H1 (cell line): ENCODE measurements at regions not wholly inside any gene's neighbourhood (a gene's known extent, or its start where the extent isn't known, plus 50 kb on each side); places are given as distances from the start of the nearest gene placed in this dataset.

ENCODE experiments used
- BACH1 ChIP-seq: IDR thresholded peaks from 2 replicates; pipeline ENCODE4 v1.6.1; 2012; ENCODE audit warnings: low read length, improper control_type of control experiment
- PHF8 ChIP-seq: fragments of 200-600 bp; sonication (generic); conservative IDR thresholded peaks from 2 replicates; pipeline ENCODE4 v1.7.1; 2012; ENCODE audit warnings: low read depth, mild to moderate bottlenecking, inconsistent platforms, low read length, moderate library complexity
- POLR2AphosphoS5 ChIP-seq: IDR thresholded peaks from 2 replicates; pipeline ENCODE4 v1.6.1; 2011; ENCODE audit warnings: low read depth, low read length

GRCh38 chr4:27184508-27185155, 324.0 kb downstream of the STIM2 start (continued):
- TF ChIP-seq PHF8: no peak
- TF ChIP-seq POLR2AphosphoS5: no peak
- no peak for TF ChIP-seq BACH1
